H1 (cell line): ENCODE measurements at regions not wholly inside any gene's neighbourhood (a gene's known extent, or its start where the extent isn't known, plus 50 kb on each side); places are given as distances from the start of the nearest gene placed in this dataset.

Experiments
- HDAC2 ChIP-seq, 2 experiments: fragments of 300-600 bp in 1 of 2; sonication (generic) in 1 of 2; IDR thresholded peaks; 2 replicates each; pipeline ENCODE4 v1.6.1; 2011 to 2012; ENCODE audit warnings: low read depth in 2 of 2, low read length in 2 of 2, mild to moderate bottlenecking in 2 of 2, moderate library complexity in 2 of 2, borderline replicate concordance in 1 of 2, inconsistent platforms in 1 of 2
- ZNF274 ChIP-seq: IDR thresholded peaks from 2 replicates; pipeline ENCODE4 v1.7.0; 2012; ENCODE audit warnings: low read length, borderline replicate concordance; ENCODE audit errors: extremely low read depth

- TF ChIP-seq HDAC2 (IDR thresholded peaks at IDR 0.05; ENCODE audit: borderline replicate concordance in 1 of 2, low read depth in 2 of 2, low read length in 2 of 2) = no peak
- no peak for TF ChIP-seq ZNF274
These were observed 800.5 kb upstream of the KCND2 start (continued) for GRCh38 chr7:119472408-119473038.
